ENCODE measurements at regions not wholly inside any gene's neighbourhood (a gene's known extent, or its start where the extent isn't known, plus 50 kb on each side); places are given as distances from the start of the nearest gene placed in this dataset.

- TF ChIP-seq TBP (IDR thresholded peaks at IDR 0.05; ENCODE audit: low read depth, low read length) = no peak
Measured at GRCh38 chr2:71757351-71757750, 304.0 kb downstream of the DYSF start (continued).
